HG02885 (cell line): ENCODE measurements at regions not wholly inside any gene's neighbourhood (a gene's known extent, or its start where the extent isn't known, plus 50 kb on each side); places are given as distances from the start of the nearest gene placed in this dataset.
A peak's percentile ranks its signal among the peaks of the same experiment; 100 is the strongest.

Experiments used
- ATAC-seq: cut with Tn5 transposase; IDR thresholded peaks from one replicate; pipeline ENCODE4 v1.9.1; 2021; ENCODE audit warnings: mild to moderate bottlenecking; ENCODE audit not compliant: unreplicated experiment, poor library complexity

DNA sequence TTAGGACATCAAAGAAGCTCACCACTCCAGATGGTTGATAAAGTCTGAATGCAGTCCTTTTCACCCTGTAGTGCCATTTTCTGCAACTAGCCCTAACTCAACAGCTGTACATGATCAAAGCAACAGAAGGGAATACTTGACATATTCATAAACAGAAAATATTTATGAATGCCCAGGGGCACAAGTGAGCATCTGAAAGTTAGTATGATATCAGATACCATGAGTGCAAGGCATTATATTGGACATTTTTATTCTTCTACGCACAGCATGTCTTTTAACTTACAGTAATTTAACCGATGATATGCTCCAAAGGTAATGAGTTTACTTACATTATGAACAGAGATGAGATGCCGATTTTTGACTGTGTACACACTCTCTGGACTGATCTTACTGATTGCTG lies 142.0 kb downstream of the MCHR2 start:
- no peak for ATAC-seq

DNA sequence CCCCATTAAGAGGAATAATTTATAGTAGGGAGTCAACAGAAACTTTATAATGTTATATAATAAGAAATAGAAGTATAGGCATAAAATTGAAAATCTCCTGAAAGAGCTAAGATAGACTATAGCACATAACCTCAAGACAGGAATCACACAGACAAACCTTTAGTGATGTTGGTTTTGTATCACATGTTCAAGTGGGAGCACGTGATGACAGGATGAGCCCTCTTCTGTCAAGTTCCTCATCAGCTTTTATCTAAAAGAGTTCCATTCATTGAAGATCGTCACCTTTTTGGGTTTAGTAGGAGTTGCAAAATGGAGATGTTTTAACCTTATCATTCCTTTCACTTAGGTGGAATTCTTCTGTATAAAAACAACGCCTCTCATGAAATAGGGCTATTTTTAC lies 127.0 kb downstream of the MCHR2 start:
- no peak for ATAC-seq

DNA sequence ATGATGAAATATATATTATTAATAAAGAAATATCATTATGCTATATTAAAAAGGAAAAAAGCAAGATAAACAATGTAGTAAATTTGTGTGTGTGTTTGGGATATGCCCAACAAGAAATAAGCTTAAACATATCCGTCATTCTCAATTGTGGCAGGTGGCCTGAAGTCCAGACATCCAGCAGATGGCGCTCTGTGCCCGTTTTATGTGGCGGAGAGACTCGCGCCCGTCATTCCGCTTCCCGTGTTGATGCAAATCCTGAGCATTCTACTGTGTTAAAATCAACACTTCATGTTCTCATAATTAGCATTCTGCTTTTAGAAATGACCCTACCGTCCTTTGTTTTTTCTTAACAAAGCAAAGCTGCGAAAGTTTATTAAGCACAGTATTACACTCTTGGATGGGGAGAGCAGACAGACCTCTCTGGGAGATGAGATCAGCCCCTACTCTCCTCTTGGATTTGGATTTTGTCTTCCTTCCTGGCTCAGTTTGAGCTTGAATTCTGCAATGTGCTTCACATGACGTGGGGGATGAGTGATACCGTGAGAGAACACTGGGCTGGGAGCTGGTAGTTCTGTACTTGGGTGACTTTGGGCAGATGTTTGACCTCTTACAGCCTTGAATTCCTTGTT lies 125.8 kb downstream of the MCHR2 start:
- peak; percentile 81 for ATAC-seq
